ENCODE measurements at regions not wholly inside any gene's neighbourhood (a gene's known extent, or its start where the extent isn't known, plus 50 kb on each side); places are given as distances from the start of the nearest gene placed in this dataset.

DNA sequence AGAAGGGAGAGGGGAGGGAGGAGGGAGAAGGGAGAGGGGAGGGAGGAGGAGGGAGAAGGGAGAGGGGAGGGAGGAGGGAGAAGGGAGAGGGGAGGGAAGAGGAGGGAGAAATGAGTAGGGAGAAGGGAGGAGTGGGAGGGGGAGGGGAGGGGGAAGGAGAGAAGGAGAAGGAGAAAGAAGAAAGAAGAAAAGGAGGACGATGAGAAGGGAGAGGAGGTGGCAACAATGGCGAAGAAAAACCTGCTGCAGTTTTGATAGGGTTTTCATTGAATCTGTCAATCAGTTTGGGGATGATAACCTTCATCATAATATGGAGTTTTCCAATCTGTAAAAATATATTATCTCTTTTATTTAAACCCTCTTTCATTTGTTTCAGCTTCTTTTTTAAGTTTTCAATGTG lies 185.2 kb downstream of the ADAM29 start:
- Histone ChIP-seq H3K27ac (no peak overlapping the region), H3K27me3 (no peaks in the 10 kb centered on the region), H3K36me3 (no peaks in the 10 kb centered on the region), H3K4me3 (no peak overlapping the region), H3K9me3 (no peaks in the 10 kb centered on the region), H3K4me1 (no peaks in the 10 kb centered on the region)
- WGBS, 2 donors = 83% methylated on average over 2 of the region's 2 CpGs
- TF ChIP-seq POLR2A (IDR thresholded peaks at IDR 0.05) (no peak), EP300 (IDR thresholded peaks at IDR 0.05) (no peak), POLR2AphosphoS5 (IDR thresholded peaks at IDR 0.05) (no peak)
- TF ChIP-seq, protein P1, sequence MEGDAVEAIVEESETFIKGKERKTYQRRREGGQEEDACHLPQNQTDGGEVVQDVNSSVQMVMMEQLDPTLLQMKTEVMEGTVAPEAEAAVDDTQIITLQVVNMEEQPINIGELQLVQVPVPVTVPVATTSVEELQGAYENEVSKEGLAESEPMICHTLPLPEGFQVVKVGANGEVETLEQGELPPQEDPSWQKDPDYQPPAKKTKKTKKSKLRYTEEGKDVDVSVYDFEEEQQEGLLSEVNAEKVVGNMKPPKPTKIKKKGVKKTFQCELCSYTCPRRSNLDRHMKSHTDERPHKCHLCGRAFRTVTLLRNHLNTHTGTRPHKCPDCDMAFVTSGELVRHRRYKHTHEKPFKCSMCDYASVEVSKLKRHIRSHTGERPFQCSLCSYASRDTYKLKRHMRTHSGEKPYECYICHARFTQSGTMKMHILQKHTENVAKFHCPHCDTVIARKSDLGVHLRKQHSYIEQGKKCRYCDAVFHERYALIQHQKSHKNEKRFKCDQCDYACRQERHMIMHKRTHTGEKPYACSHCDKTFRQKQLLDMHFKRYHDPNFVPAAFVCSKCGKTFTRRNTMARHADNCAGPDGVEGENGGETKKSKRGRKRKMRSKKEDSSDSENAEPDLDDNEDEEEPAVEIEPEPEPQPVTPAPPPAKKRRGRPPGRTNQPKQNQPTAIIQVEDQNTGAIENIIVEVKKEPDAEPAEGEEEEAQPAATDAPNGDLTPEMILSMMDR (IDR thresholded peaks at IDR 0.05) = no peak
- ATAC-seq (ENCODE audit: low FRiP score in 2 of 2) = no peak
- DNase-seq = no peak

DNA sequence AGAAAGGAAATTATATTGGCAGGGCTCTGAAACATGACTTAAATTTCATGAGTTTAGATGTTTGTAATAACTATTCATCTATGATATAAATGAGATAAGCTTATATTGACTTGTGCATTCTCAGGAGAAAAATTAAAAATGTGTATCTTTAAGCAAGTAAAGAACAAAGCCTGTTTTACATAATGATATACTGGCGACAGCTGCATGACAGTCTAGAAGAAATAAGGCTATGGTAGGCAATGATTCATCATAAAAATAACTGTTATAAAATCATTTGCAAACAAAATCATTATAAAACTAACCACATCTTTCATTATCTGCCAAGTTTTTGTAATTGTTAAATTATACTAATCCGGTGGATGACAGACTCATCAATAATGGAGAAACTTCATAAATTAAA lies 188.1 kb downstream of the ADAM29 start:
- H3K9me3 ChIP-seq = peaks cover 3 to 12% (median 7%) of the 10 kb centered on the region in 4 donors
- no peaks in the 10 kb centered on the region for H3K27me3 ChIP-seq
- ATAC-seq (ENCODE audit: low FRiP score in 2 of 2) (no peak), DNase-seq (no peak)
- H3K27ac ChIP-seq = no peak overlapping the region
- 76 to 87% methylated on average over 2 of the region's 2 CpGs for WGBS, 2 donors
- H3K4me1 ChIP-seq = no peaks in the 10 kb centered on the region
- H3K36me3 ChIP-seq = no peaks in the 10 kb centered on the region
- H3K4me3 ChIP-seq = no peak overlapping the region
- TF ChIP-seq POLR2AphosphoS5 (IDR thresholded peaks at IDR 0.05) (no peak), EP300 (IDR thresholded peaks at IDR 0.05) (no peak), POLR2A (IDR thresholded peaks at IDR 0.05) (no peak)
- TF ChIP-seq, protein P1 (IDR thresholded peaks at IDR 0.05) = no peak

DNA sequence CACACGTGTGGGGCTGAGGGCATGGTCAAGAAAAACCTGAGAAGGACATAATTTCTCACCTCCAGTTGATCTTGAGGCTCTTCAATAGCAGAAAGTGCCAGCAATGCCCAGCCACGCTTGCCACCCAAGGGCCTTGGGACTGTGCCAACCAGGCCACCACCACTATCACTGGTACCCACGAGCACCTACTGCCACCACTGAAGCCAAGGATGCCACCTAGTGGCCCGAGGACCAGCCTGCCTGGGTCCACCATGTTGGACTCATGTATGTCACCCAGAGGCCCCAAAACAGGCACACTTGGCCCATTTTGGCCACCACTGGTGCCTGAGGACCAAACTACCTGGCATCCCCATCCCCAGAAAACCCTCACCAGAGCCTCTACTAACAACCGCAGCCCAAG lies 191.8 kb downstream of the ADAM29 start:
- DNase-seq (peak in 1 of 2 donors; percentile 11), ATAC-seq (ENCODE audit: low FRiP score in 2 of 2) (no peak)
- no peak for TF ChIP-seq POLR2AphosphoS5 (IDR thresholded peaks at IDR 0.05)
- TF ChIP-seq, protein P1 (IDR thresholded peaks at IDR 0.05) = no peak
- TF ChIP-seq EP300 (IDR thresholded peaks at IDR 0.05) = no peak
- no peak for TF ChIP-seq POLR2A (IDR thresholded peaks at IDR 0.05)
- Histone ChIP-seq H3K27me3 (no peaks in the 10 kb centered on the region), H3K36me3 (no peaks in the 10 kb centered on the region), H3K27ac (no peak overlapping the region), H3K4me1 (no peaks in the 10 kb centered on the region), H3K9me3 (peaks cover 3 to 16% (median 7%) of the 10 kb centered on the region in 4 donors), H3K4me3 (no peak overlapping the region)
- WGBS, 2 donors = 76 to 87% methylated on average over 4 to 5 of the region's 5 CpGs

DNA sequence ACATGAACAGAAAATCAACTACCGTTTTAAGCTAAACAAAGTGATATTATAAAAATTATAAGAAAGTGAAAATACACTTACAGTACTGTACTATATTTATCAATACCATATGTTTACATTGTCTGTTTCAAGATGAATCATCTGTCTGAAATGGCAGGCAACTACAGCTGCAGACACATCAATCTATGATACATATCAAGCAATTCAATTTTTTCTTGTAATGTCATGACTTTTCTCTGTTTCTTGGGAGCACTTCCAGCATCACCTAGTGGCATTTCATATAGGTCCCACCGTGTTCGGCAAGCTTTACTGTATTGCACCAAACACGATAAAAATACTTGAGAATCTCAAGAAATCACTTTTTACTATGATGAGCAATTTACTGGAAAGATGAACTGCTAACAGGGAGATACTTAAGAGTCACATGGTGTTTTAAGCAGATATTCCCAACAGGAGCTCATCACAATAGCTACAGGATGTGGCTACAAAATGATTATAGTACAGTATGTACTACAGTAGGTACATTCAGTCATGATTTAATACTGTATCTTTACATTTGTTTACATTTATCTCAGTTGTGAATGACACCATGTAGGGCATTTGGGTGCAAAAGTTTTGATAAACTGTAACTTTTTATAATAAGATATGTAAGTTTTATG lies 207.4 kb downstream of the ADAM29 start:
- TF ChIP-seq, protein P1 (IDR thresholded peaks at IDR 0.05) = no peak
- TF ChIP-seq POLR2A (IDR thresholded peaks at IDR 0.05) (no peak), EP300 (IDR thresholded peaks at IDR 0.05) (no peak), POLR2AphosphoS5 (IDR thresholded peaks at IDR 0.05) (no peak)
- Histone ChIP-seq H3K36me3 (no peaks in the 10 kb centered on the region), H3K27ac (no peak overlapping the region), H3K4me1 (no peaks in the 10 kb centered on the region), H3K27me3 (no peaks in the 10 kb centered on the region), H3K9me3 (peaks cover 6 to 13% (median 12%) of the 10 kb centered on the region in 4 donors), H3K4me3 (no peak overlapping the region)
- 90 to 92% methylated on average over 4 of the region's 4 CpGs for WGBS, 2 donors
- DNase-seq (no peak), ATAC-seq (ENCODE audit: low FRiP score in 2 of 2) (no peak)

DNA sequence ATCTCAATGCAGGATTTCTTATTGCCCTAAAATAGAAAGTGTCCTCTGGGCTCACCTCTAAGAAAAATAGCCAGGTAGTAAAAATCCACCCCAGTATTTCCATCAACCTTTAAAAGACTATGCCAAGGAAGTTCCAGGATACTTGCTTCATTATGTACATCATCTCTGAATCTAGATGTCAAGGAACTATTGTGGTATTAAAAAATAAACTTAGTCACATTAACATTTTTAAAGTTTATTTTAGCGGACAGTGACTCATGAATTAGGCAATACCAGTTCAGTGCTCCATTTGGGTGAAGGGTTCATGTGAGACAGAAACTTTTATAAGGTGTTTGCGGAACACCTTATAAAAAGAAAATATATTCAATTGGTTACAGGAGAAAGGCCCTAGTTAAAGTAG lies 209.2 kb downstream of the ADAM29 start:
- no peak for TF ChIP-seq POLR2A (IDR thresholded peaks at IDR 0.05)
- TF ChIP-seq EP300 (IDR thresholded peaks at IDR 0.05) = no peak
- TF ChIP-seq, protein P1 (IDR thresholded peaks at IDR 0.05) = no peak
- no peak for TF ChIP-seq POLR2AphosphoS5 (IDR thresholded peaks at IDR 0.05)
- WGBS, 2 donors = 67 to 89% methylated on average over 2 of the region's 2 CpGs
- Histone ChIP-seq H3K27ac (no peak overlapping the region), H3K9me3 (peaks cover 3 to 6% (median 3%) of the 10 kb centered on the region in 4 donors), H3K27me3 (no peaks in the 10 kb centered on the region), H3K4me1 (no peaks in the 10 kb centered on the region), H3K4me3 (no peak overlapping the region), H3K36me3 (no peaks in the 10 kb centered on the region)
- ATAC-seq (ENCODE audit: low FRiP score in 2 of 2) (no peak), DNase-seq (no peak)

Measured in upper lobe of left lung (tissue), 6 donors.